B cell (primary cell): ENCODE measurements at regions not wholly inside any gene's neighbourhood (a gene's known extent, or its start where the extent isn't known, plus 50 kb on each side); places are given as distances from the start of the nearest gene placed in this dataset.

Experiments used
- ATAC-seq: fragments of 200-7000 bp; cut with Tn5 transposase; one replicate; pipeline ENCODE4 v1.10.0; 2021; ENCODE audit warnings: low read depth, mild to moderate bottlenecking, moderate number of reproducible peaks, moderate library complexity
- CTCF ChIA-PET: fragments of 350-600 bp; sonication (Branson Sonifier 250); formaldehyde crosslinking; loops from one replicate; lab custom pipeline; 2021; ENCODE audit warnings: antibody characterized with exemption, inconsistent platforms; lab: Charles Lee
- POLR2A ChIA-PET: fragments of 350-600 bp; sonication (Branson Sonifier 250); formaldehyde crosslinking; loops from one replicate; lab custom pipeline; 2021; ENCODE audit warnings: antibody characterized with exemption; lab: Charles Lee
- DNase-seq: peaks from one replicate; pipeline ENCODE4 v3.0.0; 2013
- H2AFZ ChIP-seq: 2 replicates; pipeline ENCODE4 v1.6.1; 2012; ENCODE audit warnings: mild to moderate bottlenecking, low read depth, low read length; ENCODE audit not compliant: insufficient read depth, poor library complexity, severe bottlenecking
- H3K27ac ChIP-seq, 2 donors: 1 replicate in 1 of 2; 2 replicates in 1 of 2; pipeline ENCODE4 v1.5.1; 2012 to 2013; ENCODE audit warnings: low read length in 2 of 2, mild to moderate bottlenecking in 2 of 2, moderate library complexity in 1 of 2
- H3K27me3 ChIP-seq, 4 experiments: fragments of 200-600 bp in 1 of 4; sonication (generic) in 1 of 4; replicated peaks in 1 of 4; 1 replicate in 2 of 4; 2 replicates in 2 of 4; pipeline versions ENCODE4 v1.6.1 to v1.7.0; 2013 to 2016; ENCODE audit warnings: low read length in 3 of 4, mild to moderate bottlenecking in 2 of 4, mixed read lengths in 1 of 4, moderate library complexity in 1 of 4; ENCODE audit not compliant: insufficient read depth in 4 of 4, control insufficient read depth in 3 of 4; ENCODE audit errors: control extremely low read depth in 1 of 4
- H3K36me3 ChIP-seq, 2 experiments: replicated peaks in 1 of 2; 1 replicate in 1 of 2; 2 replicates in 1 of 2; pipeline versions ENCODE4 v1.6.1 to v1.7.1; 2013; ENCODE audit warnings: low read length in 1 of 2; ENCODE audit not compliant: insufficient read depth in 2 of 2, control insufficient read depth in 1 of 2; ENCODE audit errors: control extremely low read depth in 1 of 2, extremely low read depth in 1 of 2
- H3K4me1 ChIP-seq, 2 donors: fragments of 200-600 bp in 1 of 2; sonication (generic) in 1 of 2; 1 replicate in 1 of 2; 2 replicates in 1 of 2; pipeline versions ENCODE4 v1.5.1 to v1.6.1; 2013 to 2017; ENCODE audit warnings: low read length in 2 of 2; ENCODE audit not compliant: control insufficient read depth in 2 of 2, insufficient read depth in 2 of 2
- H3K4me2 ChIP-seq: replicated peaks from 2 replicates; pipeline ENCODE3; 2012; ENCODE audit warnings: mild to moderate bottlenecking, low read depth, low read length; ENCODE audit not compliant: poor library complexity, severe bottlenecking
- H3K4me3 ChIP-seq, 5 experiments: fragments of 200-600 bp in 1 of 5; sonication (generic) in 1 of 5; 1 replicate in 3 of 5; 2 replicates in 2 of 5; pipeline versions ENCODE4 v1.5.1 to v1.7.0; 2011 to 2016; ENCODE audit warnings: low read length in 4 of 5, mild to moderate bottlenecking in 4 of 5, low read depth in 2 of 5, control low read depth in 1 of 5, moderate library complexity in 1 of 5; ENCODE audit not compliant: insufficient read depth in 1 of 5; ENCODE audit errors: control extremely low read depth in 1 of 5, extremely low read depth in 1 of 5
- H3K79me2 ChIP-seq: fragments of 200-600 bp; sonication (generic); one replicate; pipeline ENCODE4 v1.6.0; 2016; ENCODE audit warnings: low read length; ENCODE audit not compliant: control insufficient read depth, insufficient read depth
- H3K9ac ChIP-seq: fragments of 200-600 bp; sonication (generic); 2 replicates; pipeline ENCODE4 v1.6.1; 2017; ENCODE audit warnings: mild to moderate bottlenecking, low read length, moderate library complexity
- H3K9me3 ChIP-seq, 3 donors: one replicate each; pipeline versions ENCODE4 v1.6.1 to v1.7.1; 2013; ENCODE audit warnings: low read length in 2 of 3; ENCODE audit not compliant: control insufficient read depth in 2 of 3, insufficient read depth in 1 of 3; ENCODE audit errors: control extremely low read depth in 1 of 3
- H4K20me1 ChIP-seq: 2 replicates; pipeline ENCODE4 v1.6.0; 2012; ENCODE audit warnings: mild to moderate bottlenecking, low read length; ENCODE audit not compliant: insufficient read depth, control insufficient read depth, poor library complexity, severe bottlenecking
- H3K27ac Mint-ChIP-seq: one replicate; pipeline ENCODE4 v1.8.0; 2021; ENCODE audit warnings: mixed read lengths
- H3K27me3 Mint-ChIP-seq: one replicate; pipeline ENCODE4 v1.8.0; 2021; ENCODE audit warnings: mixed read lengths
- H3K4me1 Mint-ChIP-seq: one replicate; pipeline ENCODE4 v1.8.0; 2021; ENCODE audit warnings: mixed read lengths
- H3K4me3 Mint-ChIP-seq: one replicate; pipeline ENCODE4 v1.8.0; 2021; ENCODE audit warnings: mixed read lengths
- H3K9me3 Mint-ChIP-seq: one replicate; pipeline ENCODE4 v1.8.0; 2022; ENCODE audit warnings: mixed read lengths; ENCODE audit not compliant: insufficient read depth
- CTCF ChIP-seq: fragments of 200-600 bp; IDR thresholded peaks from one replicate; pipeline ENCODE4 v1.8.0; 2022; ENCODE audit warnings: antibody characterized with exemption, mild to moderate bottlenecking
- EZH2 ChIP-seq: IDR thresholded peaks from 2 replicates; pipeline ENCODE4 v1.6.1; 2012; ENCODE audit warnings: borderline replicate concordance, low read depth, mild to moderate bottlenecking, moderate library complexity, low read length; ENCODE audit not compliant: insufficient read depth, poor library complexity, severe bottlenecking
- WGBS: methylation state at CpG from one replicate; pipeline ENCODE4 v1.1.5; 2013; ENCODE audit warnings: missing lambda C conversion rate; ENCODE audit not compliant: insufficient coverage; 5-methylcytosine and 5-hydroxymethylcytosine counted together
- intact Hi-C: fragments of 100-400 bp; cut with micrococcal nuclease; formaldehyde crosslinking; loops from one replicate; pipeline ENCODE4 v1.10.0; 2022

GRCh38 chr18:39500306-39500705, 1934.7 kb upstream of the CELF4 start:
- Histone ChIP-seq H3K27me3 (no peaks in the 10 kb centered on the region), H4K20me1 (no peaks in the 10 kb centered on the region), H3K79me2 (no peaks in the 10 kb centered on the region), H3K4me1 (no peaks in the 10 kb centered on the region), H3K27ac (no peak overlapping the region), H3K4me2 (no peak overlapping the region), H3K36me3 (no peaks in the 10 kb centered on the region), H3K4me3 (no peak overlapping the region), H3K9ac (no peak overlapping the region), H2AFZ (no peak overlapping the region), H3K9me3 (no peaks in the 10 kb centered on the region)
- intact Hi-C loops: no loop called here
- DNase-seq: no peak
- no peak for ATAC-seq
- H3K27ac Mint-ChIP-seq: no peak overlapping the region
- no peaks in the 10 kb centered on the region for H3K4me1 Mint-ChIP-seq
- POLR2A ChIA-PET: interaction anchor here (0.6 kb wide), 1 partner anchor 8 kb away, joined by 5 read pairs; no protein-coding TSS in a partner anchor
- no peaks in the 10 kb centered on the region for H3K27me3 Mint-ChIP-seq
- TF ChIP-seq EZH2 (no peak), CTCF (no peak)
- H3K4me3 Mint-ChIP-seq: no peak overlapping the region
- H3K9me3 Mint-ChIP-seq: peaks cover 4% of the 10 kb centered on the region
- CTCF ChIA-PET: no interaction called here
- WGBS: 67% methylated on average over 1 of the region's 3 CpGs

- intact Hi-C loops: no loop called here
- Histone ChIP-seq H3K79me2 (no peaks in the 10 kb centered on the region), H3K27ac (no peak overlapping the region), H3K27me3 (no peaks in the 10 kb centered on the region), H3K9me3 (no peaks in the 10 kb centered on the region), H4K20me1 (no peaks in the 10 kb centered on the region), H2AFZ (no peak overlapping the region), H3K4me3 (no peak overlapping the region), H3K36me3 (no peaks in the 10 kb centered on the region), H3K9ac (no peak overlapping the region), H3K4me1 (no peaks in the 10 kb centered on the region), H3K4me2 (no peak overlapping the region)
- H3K4me3 Mint-ChIP-seq: no peak overlapping the region
- H3K27me3 Mint-ChIP-seq: no peaks in the 10 kb centered on the region
- H3K4me1 Mint-ChIP-seq: no peaks in the 10 kb centered on the region
- ATAC-seq (no peak), DNase-seq (no peak)
- H3K9me3 Mint-ChIP-seq: peaks cover 4% of the 10 kb centered on the region
- CTCF ChIA-PET: no interaction called here
- POLR2A ChIA-PET: no interaction called here
- no peak overlapping the region for H3K27ac Mint-ChIP-seq
- no peak for TF ChIP-seq EZH2
- TF ChIP-seq CTCF: no peak
These were observed 1932.2 kb upstream of the CELF4 start for GRCh38 chr18:39497821-39498220.
